ENCODE measurements at regions not wholly inside any gene's neighbourhood (a gene's known extent, or its start where the extent isn't known, plus 50 kb on each side); places are given as distances from the start of the nearest gene placed in this dataset.

- Histone ChIP-seq H3K27ac (ENCODE audit: extremely low read depth, low read depth, low read length) (no peak overlapping the region), H3K36me3 (ENCODE audit: control insufficient read depth in 2 of 2, insufficient read depth in 1 of 2, low read length in 2 of 2) (no peaks in the 10 kb centered on the region), H3K9me3 (ENCODE audit: control insufficient read depth, insufficient read depth, low read depth, low read length) (no peaks in the 10 kb centered on the region), H3K4me1 (ENCODE audit: control insufficient read depth, insufficient read depth, low read length) (no peaks in the 10 kb centered on the region), H3K4me3 (ENCODE audit: low read depth, low read length) (no peak overlapping the region)
- TF ChIP-seq GFI1B (tag by site-specific recombination; IDR thresholded peaks at IDR 0.05), result no peak
- no peak for TF ChIP-seq ZNF529 (tag by site-specific recombination; IDR thresholded peaks at IDR 0.05; ENCODE audit: insufficient replicate concordance)
- no peak for TF ChIP-seq ZNF645 (tag by site-specific recombination; IDR thresholded peaks at IDR 0.05)
- CTCF ChIA-PET, result interaction anchor here (0.7 kb wide), 1 partner anchor 416 kb away, joined by 3 read pairs; no protein-coding TSS in a partner anchor
- POLR2A ChIA-PET, result interaction anchor here (0.5 kb wide), 1 partner anchor 65 kb away, joined by 3 read pairs; no protein-coding TSS in a partner anchor
These were observed 185.8 kb upstream of the PRDM1 start for GRCh38 chr6:105900125-105900937.

GRCh38 chr6:105898286-105898685 lies 187.8 kb upstream of the PRDM1 start:
- CTCF ChIA-PET, result interaction anchor here (0.6 to 1.0 kb wide), 3 partner anchors 8 to 939 kb away, joined by 3 to 5 read pairs (median 3); no protein-coding TSS in a partner anchor
- no peaks in the 10 kb centered on the region for H3K4me1 ChIP-seq (ENCODE audit: control insufficient read depth, insufficient read depth, low read length)
- H3K4me3 ChIP-seq (ENCODE audit: low read depth, low read length), result no peak overlapping the region
- POLR2A ChIA-PET, result no interaction called here
- H3K9me3 ChIP-seq (ENCODE audit: control insufficient read depth, insufficient read depth, low read depth, low read length), result no peaks in the 10 kb centered on the region
- TF ChIP-seq ZNF214 (tag by site-specific recombination; IDR thresholded peaks at IDR 0.05; ENCODE audit: borderline replicate concordance), result no peak
- TF ChIP-seq ZBTB17 (tag by site-specific recombination; IDR thresholded peaks at IDR 0.05), result no peak
- TF ChIP-seq MZF1 (tag by site-specific recombination; IDR thresholded peaks at IDR 0.05; ENCODE audit: borderline replicate concordance), result no peak
- no peak for TF ChIP-seq ZNF610 (tag by site-specific recombination; IDR thresholded peaks at IDR 0.05; ENCODE audit: borderline replicate concordance)
- no peak for TF ChIP-seq ZNF76 (tag by site-specific recombination; IDR thresholded peaks at IDR 0.05; ENCODE audit: borderline replicate concordance, low read depth)
- no peaks in the 10 kb centered on the region for H3K36me3 ChIP-seq (ENCODE audit: control insufficient read depth in 2 of 2, insufficient read depth in 1 of 2, low read length in 2 of 2)
- no peak overlapping the region for H3K27ac ChIP-seq (ENCODE audit: extremely low read depth, low read depth, low read length)

- CTCF ChIA-PET, result interaction anchor here (1.0 kb wide), 1 partner anchor 10 kb away, joined by 3 read pairs; no protein-coding TSS in a partner anchor
- POLR2A ChIA-PET, result no interaction called here
- Histone ChIP-seq H3K4me1 (ENCODE audit: control insufficient read depth, insufficient read depth, low read length) (no peaks in the 10 kb centered on the region), H3K36me3 (ENCODE audit: control insufficient read depth in 2 of 2, insufficient read depth in 1 of 2, low read length in 2 of 2) (no peaks in the 10 kb centered on the region), H3K4me3 (ENCODE audit: low read depth, low read length) (no peak overlapping the region), H3K9me3 (ENCODE audit: control insufficient read depth, insufficient read depth, low read depth, low read length) (no peaks in the 10 kb centered on the region), H3K27ac (ENCODE audit: extremely low read depth, low read depth, low read length) (no peak overlapping the region)
- TF ChIP-seq ZNF704 (tag by site-specific recombination; IDR thresholded peaks at IDR 0.05), result no peak
- no peak for TF ChIP-seq ZNF155 (tag by site-specific recombination; IDR thresholded peaks at IDR 0.05)
- no peak for TF ChIP-seq ZNF184 (tag by site-specific recombination; IDR thresholded peaks at IDR 0.05)
These were observed 189.0 kb upstream of the PRDM1 start for GRCh38 chr6:105897131-105897530.

GRCh38 chr6:105896821-105897095 lies 189.4 kb upstream of the PRDM1 start:
- H3K4me3 ChIP-seq (ENCODE audit: low read depth, low read length), result no peak overlapping the region
- H3K9me3 ChIP-seq (ENCODE audit: control insufficient read depth, insufficient read depth, low read depth, low read length), result no peaks in the 10 kb centered on the region
- no peaks in the 10 kb centered on the region for H3K36me3 ChIP-seq (ENCODE audit: control insufficient read depth in 2 of 2, insufficient read depth in 1 of 2, low read length in 2 of 2)
- H3K27ac ChIP-seq (ENCODE audit: extremely low read depth, low read depth, low read length), result no peak overlapping the region
- POLR2A ChIA-PET, result no interaction called here
- TF ChIP-seq ZNF280C (tag by site-specific recombination; IDR thresholded peaks at IDR 0.05) (no peak), ZBTB1 (tag by site-specific recombination; IDR thresholded peaks at IDR 0.05) (no peak), IKZF3 (tag by site-specific recombination; IDR thresholded peaks at IDR 0.05) (no peak), GLI2 (tag by site-specific recombination; IDR thresholded peaks at IDR 0.05; ENCODE audit: borderline replicate concordance, low read depth) (no peak), ZNF747 (tag by site-specific recombination; IDR thresholded peaks at IDR 0.05) (no peak), ZNF48 (tag by site-specific recombination; IDR thresholded peaks at IDR 0.05) (no peak), ZNF114 (tag by site-specific recombination; IDR thresholded peaks at IDR 0.05) (no peak), MYNN (tag by site-specific recombination; IDR thresholded peaks at IDR 0.05; ENCODE audit: borderline replicate concordance) (no peak), ZNF138 (tag by site-specific recombination; IDR thresholded peaks at IDR 0.05; ENCODE audit: borderline replicate concordance) (no peak), ZFP37 (tag by site-specific recombination; IDR thresholded peaks at IDR 0.05) (no peak)
- H3K4me1 ChIP-seq (ENCODE audit: control insufficient read depth, insufficient read depth, low read length), result no peaks in the 10 kb centered on the region
- CTCF ChIA-PET, result no interaction called here
